D721Med (cell line): ENCODE measurements at regions not wholly inside any gene's neighbourhood (a gene's known extent, or its start where the extent isn't known, plus 50 kb on each side); places are given as distances from the start of the nearest gene placed in this dataset.

Experiments
- DNase-seq: peaks from one replicate; pipeline ENCODE4 v3.0.0; 2011; ENCODE audit warnings: low spot score; ENCODE audit not compliant: insufficient read length
- FAIRE-seq: peaks from 2 replicates; lab custom pipeline; 2011; peaks lifted over from hg19 to GRCh38; lab: Jason Lieb, UNC
- CTCF ChIP-seq: IDR thresholded peaks from 2 replicates; pipeline ENCODE4 v1.5.1; 2012; ENCODE audit warnings: mild to moderate bottlenecking, control low read depth; ENCODE audit not compliant: insufficient read depth; ENCODE audit errors: missing control alignments

- DNase-seq (no peak), FAIRE-seq (no peak)
- TF ChIP-seq CTCF = no peak
Observed at GRCh38 chr2:67873916-67874315, 188.9 kb downstream of the C1D start.

- no peak for FAIRE-seq
- DNase-seq = no peak
Observed at GRCh38 chr2:67876176-67876575, 186.6 kb downstream of the C1D start.

GRCh38 chr2:67877301-67877700, 185.5 kb downstream of the C1D start:
- TF ChIP-seq CTCF = no peak
- DNase-seq (no peak), FAIRE-seq (no peak)

More at GRCh38 chr2:67876176-67876575, 186.6 kb downstream of the C1D start:
- TF ChIP-seq CTCF = no peak

GRCh38 chr2:67878743-67879142, 184.1 kb downstream of the C1D start:
- no peak for FAIRE-seq
- TF ChIP-seq CTCF = no peak

GRCh38 chr2:67879586-67880290, 183.1 kb downstream of the C1D start:
- no peak for DNase-seq
- no peak for TF ChIP-seq CTCF
- FAIRE-seq = no peak

More at GRCh38 chr2:67878743-67879142, 184.1 kb downstream of the C1D start:
- DNase-seq = no peak

GRCh38 chr2:67880291-67880761, 182.5 kb downstream of the C1D start:
- FAIRE-seq = no peak
- no peak for TF ChIP-seq CTCF

GRCh38 chr2:67881816-67882215, 181.0 kb downstream of the C1D start:
- DNase-seq = no peak
- no peak for TF ChIP-seq CTCF
- FAIRE-seq = no peak

More at GRCh38 chr2:67880291-67880761, 182.5 kb downstream of the C1D start:
- DNase-seq = no peak
